Stimulated activated naive CD8-positive, alpha-beta T cell treated with anti-CD3 and anti-CD28 coated beads, Interleukin-15, amount 100 ng/mL, for 72 hours (primary cell): ENCODE measurements at regions not wholly inside any gene's neighbourhood (a gene's known extent, or its start where the extent isn't known, plus 50 kb on each side); places are given as distances from the start of the nearest gene placed in this dataset.
"Not testable (repeated sequence)": the region's sequence is repeated elsewhere in the genome, so short reads cannot be mapped to it uniquely, and the experiment has no call there.

Experiments
- ATAC-seq: fragments of 150-1000 bp; cut with Tn5 transposase; 2 replicates; pipeline ENCODE4 v1.10.0; 2021; ENCODE audit warnings: mild to moderate bottlenecking, moderate library complexity
- DNase-seq, 2 donors: peaks; one replicate each; pipeline ENCODE4 v3.0.0; 2021 to 2022
- H3K27ac Mint-ChIP-seq, 2 donors: one replicate each; pipeline ENCODE4 v1.8.0; 2022; ENCODE audit warnings: mild to moderate bottlenecking in 2 of 2, mixed read lengths in 2 of 2, moderate library complexity in 2 of 2
- H3K27me3 Mint-ChIP-seq: one replicate; pipeline ENCODE4 v1.8.0; 2022; ENCODE audit warnings: mixed read lengths
- H3K4me1 Mint-ChIP-seq: one replicate; pipeline ENCODE4 v1.8.0; 2022; ENCODE audit warnings: mild to moderate bottlenecking, mixed read lengths
- H3K4me3 Mint-ChIP-seq, 2 donors: one replicate each; pipeline ENCODE4 v1.8.0; 2022; ENCODE audit warnings: mild to moderate bottlenecking in 2 of 2, mixed read lengths in 2 of 2, moderate library complexity in 1 of 2
- H3K9me3 Mint-ChIP-seq, 2 donors: one replicate each; pipeline ENCODE4 v1.8.0; 2022; ENCODE audit warnings: mixed read lengths in 2 of 2

- DNase-seq (no peak), ATAC-seq (no peak)
- Mint-ChIP-seq H3K27ac (no peak overlapping the region), H3K9me3 (no peaks in the 10 kb centered on the region), H3K4me3 (no peak overlapping the region), H3K4me1 (no peaks in the 10 kb centered on the region), H3K27me3 (peaks cover 15% of the 10 kb centered on the region)
Measured at GRCh38 chr5:158063052-158063451, 204.1 kb upstream of the CLINT1 start.

GRCh38 chr5:158061451-158061850, 202.5 kb upstream of the CLINT1 start:
- H3K4me3 Mint-ChIP-seq: no peak overlapping the region
- no peaks in the 10 kb centered on the region for H3K4me1 Mint-ChIP-seq
- H3K27ac Mint-ChIP-seq: no peak overlapping the region
- ATAC-seq (no peak), DNase-seq (no peak)
- peaks cover 20% of the 10 kb centered on the region for H3K27me3 Mint-ChIP-seq
- no peaks in the 10 kb centered on the region for H3K9me3 Mint-ChIP-seq

GRCh38 chr5:158060212-158060611, 201.3 kb upstream of the CLINT1 start:
- no peak for ATAC-seq
- no peak for DNase-seq
- H3K4me1 Mint-ChIP-seq: no peaks in the 10 kb centered on the region
- H3K27ac Mint-ChIP-seq: no peak overlapping the region
- no peaks in the 10 kb centered on the region for H3K9me3 Mint-ChIP-seq
- H3K4me3 Mint-ChIP-seq: no peak overlapping the region
- peaks cover 21% of the 10 kb centered on the region for H3K27me3 Mint-ChIP-seq

GRCh38 chr5:158058208-158059120, 199.5 kb upstream of the CLINT1 start:
- ATAC-seq: no peak
- Mint-ChIP-seq H3K27ac (no peak overlapping the region), H3K27me3 (peaks cover 35% of the 10 kb centered on the region), H3K9me3 (no peaks in the 10 kb centered on the region), H3K4me1 (no peaks in the 10 kb centered on the region), H3K4me3 (no peak overlapping the region)
- DNase-seq: no peak

- DNase-seq (no peak), ATAC-seq (no peak)
- Mint-ChIP-seq H3K4me1 (no peaks in the 10 kb centered on the region), H3K27ac (no peak overlapping the region), H3K9me3 (no peaks in the 10 kb centered on the region), H3K4me3 (no peak overlapping the region), H3K27me3 (peaks cover 34% of the 10 kb centered on the region)
Measured at GRCh38 chr5:158056130-158056825, 197.3 kb upstream of the CLINT1 start.

GRCh38 chr5:158055111-158055501, 196.2 kb upstream of the CLINT1 start:
- H3K4me1 Mint-ChIP-seq: no peaks in the 10 kb centered on the region
- peaks cover 22% of the 10 kb centered on the region for H3K27me3 Mint-ChIP-seq
- no peak overlapping the region for H3K27ac Mint-ChIP-seq
- H3K9me3 Mint-ChIP-seq: no peaks in the 10 kb centered on the region
- no peak overlapping the region for H3K4me3 Mint-ChIP-seq
- DNase-seq: no peak
- ATAC-seq: no peak

- H3K4me1 Mint-ChIP-seq: no peaks in the 10 kb centered on the region
- H3K9me3 Mint-ChIP-seq: no peaks in the 10 kb centered on the region
- H3K27ac Mint-ChIP-seq: no peak overlapping the region
- H3K4me3 Mint-ChIP-seq: no peak overlapping the region
- no peak for ATAC-seq
- peaks cover 29% of the 10 kb centered on the region for H3K27me3 Mint-ChIP-seq
- no peak for DNase-seq
Measured at GRCh38 chr5:158054223-158055110, 195.5 kb upstream of the CLINT1 start.

- no peak for ATAC-seq
- no peak overlapping the region for H3K27ac Mint-ChIP-seq
- peaks cover 25% of the 10 kb centered on the region for H3K27me3 Mint-ChIP-seq
- no peaks in the 10 kb centered on the region for H3K4me1 Mint-ChIP-seq
- no peak for DNase-seq
- H3K9me3 Mint-ChIP-seq: no peaks in the 10 kb centered on the region
- H3K4me3 Mint-ChIP-seq: no peak overlapping the region
Measured at GRCh38 chr5:158051036-158051435, 192.1 kb upstream of the CLINT1 start.

- no peak for ATAC-seq
- DNase-seq: no peak
- Mint-ChIP-seq H3K9me3 (no peaks in the 10 kb centered on the region), H3K4me3 (no peak overlapping the region), H3K27me3 (peaks cover 30% of the 10 kb centered on the region), H3K27ac (no peak overlapping the region), H3K4me1 (no peaks in the 10 kb centered on the region)
Measured at GRCh38 chr5:158050421-158050820, 191.5 kb upstream of the CLINT1 start.

GRCh38 chr5:158049459-158049858, 190.5 kb upstream of the CLINT1 start:
- Mint-ChIP-seq H3K4me1 (no peaks in the 10 kb centered on the region), H3K4me3 (no peak overlapping the region), H3K27me3 (peaks cover 22% of the 10 kb centered on the region), H3K9me3 (peaks cover 0 to 5% of the 10 kb centered on the region in 2 donors), H3K27ac (no peak overlapping the region)
- DNase-seq (no peak), ATAC-seq (peak; percentile 28)

GRCh38 chr5:158045696-158046095, 186.8 kb upstream of the CLINT1 start:
- no peak for ATAC-seq
- Mint-ChIP-seq H3K4me3 (no peak overlapping the region), H3K27ac (no peak overlapping the region), H3K4me1 (no peaks in the 10 kb centered on the region), H3K27me3 (peaks cover 15% of the 10 kb centered on the region), H3K9me3 (peaks cover 0 to 7% of the 10 kb centered on the region in 2 donors)
- no peak for DNase-seq

- Mint-ChIP-seq H3K4me3 (no peak overlapping the region), H3K27ac (no peak overlapping the region), H3K27me3 (no peaks in the 10 kb centered on the region), H3K9me3 (peaks cover 7 to 18% of the 10 kb centered on the region in 2 donors), H3K4me1 (no peaks in the 10 kb centered on the region)
- ATAC-seq (peak; percentile 45), DNase-seq (no peak)
Measured at GRCh38 chr5:158039911-158040347, 181.0 kb upstream of the CLINT1 start.

GRCh38 chr5:158039441-158039840, 180.5 kb upstream of the CLINT1 start:
- no peaks in the 10 kb centered on the region for H3K4me1 Mint-ChIP-seq
- no peaks in the 10 kb centered on the region for H3K27me3 Mint-ChIP-seq
- H3K4me3 Mint-ChIP-seq: no peak overlapping the region
- H3K9me3 Mint-ChIP-seq: peaks cover 12 to 18% of the 10 kb centered on the region in 2 donors
- no peak for DNase-seq
- H3K27ac Mint-ChIP-seq: peak overlapping the region in 1 of 2 donors; percentile 7
- no peak for ATAC-seq

GRCh38 chr5:158036983-158037595, 178.1 kb upstream of the CLINT1 start:
- not testable (repeated sequence) for DNase-seq, H3K4me3 Mint-ChIP-seq, H3K27me3 Mint-ChIP-seq, H3K27ac Mint-ChIP-seq, H3K4me1 Mint-ChIP-seq
- ATAC-seq: peak; percentile 74
- H3K9me3 Mint-ChIP-seq: peaks cover 16 to 21% of the 10 kb centered on the region in 2 donors

- ATAC-seq, DNase-seq, H3K27ac Mint-ChIP-seq, H3K4me3 Mint-ChIP-seq: not testable (repeated sequence)
- Mint-ChIP-seq H3K9me3 (peaks cover 16 to 21% of the 10 kb centered on the region in 2 donors), H3K27me3 (peaks cover 16% of the 10 kb centered on the region), H3K4me1 (peaks cover 10% of the 10 kb centered on the region)
Measured at GRCh38 chr5:158034586-158034985, 175.6 kb upstream of the CLINT1 start.
